ENCODE measurements at regions not wholly inside any gene's neighbourhood (a gene's known extent, or its start where the extent isn't known, plus 50 kb on each side); places are given as distances from the start of the nearest gene placed in this dataset.

DNA sequence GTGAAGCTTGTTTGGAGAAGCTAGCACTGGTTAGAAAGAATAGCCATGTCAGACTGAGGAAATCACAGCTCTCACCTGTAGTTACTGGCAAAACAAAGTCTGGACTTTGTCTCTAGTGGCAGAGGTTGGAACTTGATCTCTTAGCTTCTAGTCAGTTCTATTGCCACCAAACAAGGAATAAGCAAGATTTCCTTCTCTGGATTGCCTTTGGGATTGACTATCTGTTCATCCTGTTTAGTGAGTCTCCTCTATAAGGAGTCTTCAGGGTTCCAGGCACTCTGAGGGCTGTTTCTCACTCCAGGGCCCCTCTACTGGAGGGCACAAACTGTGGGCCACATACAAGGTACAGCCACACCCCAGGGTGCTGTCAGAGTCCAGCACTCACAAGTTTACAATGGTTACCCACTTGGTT is 426.6 kb upstream of the THBS1 start:
- ATAC-seq = peak; percentile 44; the same call in 2 of the 3 replicates
- TF ChIP-seq TOX (CRISPR knock-in tag; IDR thresholded peaks at IDR 0.05; ENCODE audit: borderline replicate concordance) = no peak
- TF ChIP-seq, protein P1, sequence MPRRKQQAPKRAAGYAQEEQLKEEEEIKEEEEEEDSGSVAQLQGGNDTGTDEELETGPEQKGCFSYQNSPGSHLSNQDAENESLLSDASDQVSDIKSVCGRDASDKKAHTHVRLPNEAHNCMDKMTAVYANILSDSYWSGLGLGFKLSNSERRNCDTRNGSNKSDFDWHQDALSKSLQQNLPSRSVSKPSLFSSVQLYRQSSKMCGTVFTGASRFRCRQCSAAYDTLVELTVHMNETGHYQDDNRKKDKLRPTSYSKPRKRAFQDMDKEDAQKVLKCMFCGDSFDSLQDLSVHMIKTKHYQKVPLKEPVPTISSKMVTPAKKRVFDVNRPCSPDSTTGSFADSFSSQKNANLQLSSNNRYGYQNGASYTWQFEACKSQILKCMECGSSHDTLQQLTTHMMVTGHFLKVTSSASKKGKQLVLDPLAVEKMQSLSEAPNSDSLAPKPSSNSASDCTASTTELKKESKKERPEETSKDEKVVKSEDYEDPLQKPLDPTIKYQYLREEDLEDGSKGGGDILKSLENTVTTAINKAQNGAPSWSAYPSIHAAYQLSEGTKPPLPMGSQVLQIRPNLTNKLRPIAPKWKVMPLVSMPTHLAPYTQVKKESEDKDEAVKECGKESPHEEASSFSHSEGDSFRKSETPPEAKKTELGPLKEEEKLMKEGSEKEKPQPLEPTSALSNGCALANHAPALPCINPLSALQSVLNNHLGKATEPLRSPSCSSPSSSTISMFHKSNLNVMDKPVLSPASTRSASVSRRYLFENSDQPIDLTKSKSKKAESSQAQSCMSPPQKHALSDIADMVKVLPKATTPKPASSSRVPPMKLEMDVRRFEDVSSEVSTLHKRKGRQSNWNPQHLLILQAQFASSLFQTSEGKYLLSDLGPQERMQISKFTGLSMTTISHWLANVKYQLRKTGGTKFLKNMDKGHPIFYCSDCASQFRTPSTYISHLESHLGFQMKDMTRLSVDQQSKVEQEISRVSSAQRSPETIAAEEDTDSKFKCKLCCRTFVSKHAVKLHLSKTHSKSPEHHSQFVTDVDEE (CRISPR knock-in tag; IDR thresholded peaks at IDR 0.05) = no peak
- TF ChIP-seq OSR1 (CRISPR knock-in tag; IDR thresholded peaks at IDR 0.05) = no peak
- TF ChIP-seq ZFP3 (CRISPR knock-in tag; IDR thresholded peaks at IDR 0.05) = no peak
- TF ChIP-seq RARB (CRISPR knock-in tag; IDR thresholded peaks at IDR 0.05) = no peak

DNA sequence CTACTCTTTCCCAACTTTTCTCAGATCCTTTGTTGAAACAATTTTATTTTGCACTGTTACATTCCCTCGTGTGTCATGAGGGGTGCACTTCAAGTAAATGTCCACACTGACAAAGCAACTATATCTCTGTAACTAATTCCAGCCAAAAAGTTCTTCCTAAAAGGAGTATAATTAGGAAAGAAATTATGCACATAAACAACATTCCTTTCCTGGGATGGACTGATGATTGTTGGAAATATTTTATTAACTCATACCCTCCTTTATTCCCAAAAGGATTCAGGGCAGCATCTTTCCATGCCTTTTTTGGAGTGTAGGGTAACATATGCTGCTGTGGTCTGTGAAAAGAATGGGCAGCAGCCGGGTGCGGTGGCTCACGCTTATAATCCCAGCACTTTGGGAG is 426.1 kb upstream of the THBS1 start:
- no peak for ATAC-seq
- no peak for TF ChIP-seq ZFP3 (CRISPR knock-in tag; IDR thresholded peaks at IDR 0.05)
- no peak for TF ChIP-seq ISL1 (CRISPR knock-in tag; IDR thresholded peaks at IDR 0.05)
- TF ChIP-seq SNAI2 (CRISPR knock-in tag; IDR thresholded peaks at IDR 0.05) = no peak
- TF ChIP-seq TOX (CRISPR knock-in tag; IDR thresholded peaks at IDR 0.05; ENCODE audit: borderline replicate concordance) = no peak
- TF ChIP-seq ZNF70 (CRISPR knock-in tag; IDR thresholded peaks at IDR 0.05) = no peak
- TF ChIP-seq OSR1 (CRISPR knock-in tag; IDR thresholded peaks at IDR 0.05) = no peak
- TF ChIP-seq PPARA (CRISPR knock-in tag; IDR thresholded peaks at IDR 0.05; ENCODE audit: borderline replicate concordance) = no peak
- TF ChIP-seq ZNF565 (CRISPR knock-in tag; conservative IDR thresholded peaks at IDR 0.05; ENCODE audit: low read depth) = no peak
- TF ChIP-seq, protein P1 (CRISPR knock-in tag; IDR thresholded peaks at IDR 0.05) = no peak
- TF ChIP-seq ZC3H10 (CRISPR knock-in tag; IDR thresholded peaks at IDR 0.05) = no peak
- no peak for TF ChIP-seq TCF4 (CRISPR knock-in tag; IDR thresholded peaks at IDR 0.05; ENCODE audit: borderline replicate concordance)
- TF ChIP-seq GLIS3 (CRISPR knock-in tag; IDR thresholded peaks at IDR 0.05) = no peak
- TF ChIP-seq ZFP30 (CRISPR knock-in tag; IDR thresholded peaks at IDR 0.05) = no peak
- TF ChIP-seq, protein P2, sequence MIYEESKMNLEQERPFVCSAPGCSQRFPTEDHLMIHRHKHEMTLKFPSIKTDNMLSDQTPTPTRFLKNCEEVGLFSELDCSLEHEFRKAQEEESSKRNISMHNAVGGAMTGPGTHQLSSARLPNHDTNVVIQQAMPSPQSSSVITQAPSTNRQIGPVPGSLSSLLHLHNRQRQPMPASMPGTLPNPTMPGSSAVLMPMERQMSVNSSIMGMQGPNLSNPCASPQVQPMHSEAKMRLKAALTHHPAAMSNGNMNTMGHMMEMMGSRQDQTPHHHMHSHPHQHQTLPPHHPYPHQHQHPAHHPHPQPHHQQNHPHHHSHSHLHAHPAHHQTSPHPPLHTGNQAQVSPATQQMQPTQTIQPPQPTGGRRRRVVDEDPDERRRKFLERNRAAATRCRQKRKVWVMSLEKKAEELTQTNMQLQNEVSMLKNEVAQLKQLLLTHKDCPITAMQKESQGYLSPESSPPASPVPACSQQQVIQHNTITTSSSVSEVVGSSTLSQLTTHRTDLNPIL (CRISPR knock-in tag; IDR thresholded peaks at IDR 0.05; ENCODE audit: low read depth) = no peak
- TF ChIP-seq ESRRG (CRISPR knock-in tag; IDR thresholded peaks at IDR 0.05) = no peak

DNA sequence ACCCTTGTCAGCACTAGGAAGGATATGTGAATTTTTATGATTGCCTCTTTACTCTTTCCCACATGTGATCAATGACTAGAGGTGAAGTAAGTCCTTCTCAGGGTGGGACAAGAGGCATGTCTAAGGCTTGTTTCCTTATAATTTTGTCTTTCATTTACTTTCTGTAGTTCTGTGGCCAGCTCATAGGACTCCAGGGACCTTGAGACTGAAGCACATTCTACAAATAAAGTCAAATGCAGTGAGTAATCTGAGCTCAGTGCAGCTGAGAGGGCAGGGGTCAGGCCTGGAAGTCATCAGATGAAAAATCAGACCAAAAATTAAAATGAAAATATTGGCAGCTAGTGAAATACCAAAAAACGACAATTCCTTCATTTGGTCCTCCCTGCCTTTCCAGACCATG is 424.7 kb upstream of the THBS1 start:
- no peak for TF ChIP-seq SNAI2 (CRISPR knock-in tag; IDR thresholded peaks at IDR 0.05)
- ATAC-seq = no peak

DNA sequence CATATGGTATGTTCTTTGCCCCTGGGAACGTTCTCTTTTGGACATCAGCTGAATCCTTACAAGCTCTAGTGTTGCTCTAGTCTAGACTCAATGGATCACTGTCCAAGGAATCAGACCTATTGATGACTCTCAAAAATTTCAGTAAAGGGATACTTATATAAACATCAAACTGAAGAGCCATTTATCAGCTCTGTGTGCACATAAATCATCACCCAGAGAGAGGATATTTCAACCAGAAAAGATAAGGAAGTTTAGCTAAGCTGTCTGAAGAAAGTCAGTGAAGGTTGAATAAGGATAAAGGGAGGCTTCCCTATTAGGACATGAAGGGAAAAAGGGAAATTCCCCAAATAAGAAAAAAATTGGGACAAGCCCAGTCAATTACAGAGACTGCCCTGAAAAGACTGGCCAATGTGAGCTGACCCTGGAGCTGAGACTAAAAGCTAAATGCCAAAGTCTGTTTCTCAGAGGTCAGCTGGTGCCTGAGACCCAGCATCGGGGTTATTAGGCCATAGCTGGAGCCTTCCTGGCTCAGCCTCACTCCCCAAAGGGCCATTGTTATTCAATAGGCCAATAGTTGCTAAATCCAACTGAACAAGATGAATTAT is 424.1 kb upstream of the THBS1 start:
- no peak for ATAC-seq
- TF ChIP-seq ZNF565 (CRISPR knock-in tag; conservative IDR thresholded peaks at IDR 0.05; ENCODE audit: low read depth) (no peak), ZC3H10 (CRISPR knock-in tag; IDR thresholded peaks at IDR 0.05) (no peak), ISL1 (CRISPR knock-in tag; IDR thresholded peaks at IDR 0.05) (no peak), PPARA (CRISPR knock-in tag; IDR thresholded peaks at IDR 0.05; ENCODE audit: borderline replicate concordance) (no peak), ARNTL (CRISPR knock-in tag; IDR thresholded peaks at IDR 0.05; ENCODE audit: borderline replicate concordance, low read depth) (no peak), SNAI2 (CRISPR knock-in tag; IDR thresholded peaks at IDR 0.05) (no peak), TOX (CRISPR knock-in tag; IDR thresholded peaks at IDR 0.05; ENCODE audit: borderline replicate concordance) (no peak), ZFP3 (CRISPR knock-in tag; IDR thresholded peaks at IDR 0.05) (no peak), GLIS3 (CRISPR knock-in tag; IDR thresholded peaks at IDR 0.05) (no peak), CSDC2 (CRISPR knock-in tag; IDR thresholded peaks at IDR 0.05) (no peak), RARB (CRISPR knock-in tag; IDR thresholded peaks at IDR 0.05) (no peak), OSR1 (CRISPR knock-in tag; IDR thresholded peaks at IDR 0.05) (no peak), TCF4 (CRISPR knock-in tag; IDR thresholded peaks at IDR 0.05; ENCODE audit: borderline replicate concordance) (no peak), ESRRG (CRISPR knock-in tag; IDR thresholded peaks at IDR 0.05) (no peak)
- TF ChIP-seq, protein P1 (CRISPR knock-in tag; IDR thresholded peaks at IDR 0.05) = no peak
- TF ChIP-seq, protein P3, sequence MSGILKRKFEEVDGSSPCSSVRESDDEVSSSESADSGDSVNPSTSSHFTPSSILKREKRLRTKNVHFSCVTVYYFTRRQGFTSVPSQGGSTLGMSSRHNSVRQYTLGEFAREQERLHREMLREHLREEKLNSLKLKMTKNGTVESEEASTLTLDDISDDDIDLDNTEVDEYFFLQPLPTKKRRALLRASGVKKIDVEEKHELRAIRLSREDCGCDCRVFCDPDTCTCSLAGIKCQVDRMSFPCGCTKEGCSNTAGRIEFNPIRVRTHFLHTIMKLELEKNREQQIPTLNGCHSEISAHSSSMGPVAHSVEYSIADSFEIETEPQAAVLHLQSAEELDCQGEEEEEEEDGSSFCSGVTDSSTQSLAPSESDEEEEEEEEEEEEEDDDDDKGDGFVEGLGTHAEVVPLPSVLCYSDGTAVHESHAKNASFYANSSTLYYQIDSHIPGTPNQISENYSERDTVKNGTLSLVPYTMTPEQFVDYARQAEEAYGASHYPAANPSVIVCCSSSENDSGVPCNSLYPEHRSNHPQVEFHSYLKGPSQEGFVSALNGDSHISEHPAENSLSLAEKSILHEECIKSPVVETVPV (CRISPR knock-in tag; IDR thresholded peaks at IDR 0.05) = no peak
